HCT116 (cell line): ENCODE measurements at regions not wholly inside any gene's neighbourhood (a gene's known extent, or its start where the extent isn't known, plus 50 kb on each side); places are given as distances from the start of the nearest gene placed in this dataset.

Source experiments
- ATAC-seq: fragments of 200-7000 bp; cut with Tn5 transposase; 2 replicates; pipeline ENCODE4 v1.9.1; 2020; ENCODE audit warnings: mild to moderate bottlenecking, moderate library complexity
- BruUV-seq: library from RNA; stranded (reverse); fragments of 400-500 nt; replicated peaks from 2 replicates; lab custom pipeline; 2021; lab: Mats Ljungman, UMichigan
- CTCF ChIA-PET: fragments of 300-600 bp; sonication (Branson Sonifier 250); formaldehyde crosslinking; loops from one replicate; lab custom pipeline; 2021; ENCODE audit warnings: antibody characterized with exemption; lab: Charles Lee
- POLR2A ChIA-PET: fragments of 300-600, 350-600 bp; sonication (Branson Sonifier 250); formaldehyde crosslinking; loops from one replicate; lab custom pipeline; 2021; ENCODE audit warnings: antibody characterized with exemption; lab: Charles Lee
- RAD21 ChIA-PET, 2 experiments: fragments of 300-600 bp; sonication (Branson Sonifier 250); formaldehyde crosslinking; loops; one replicate each; lab custom pipeline; 2023; ENCODE audit warnings: low total read pairs in 2 of 2; ENCODE audit not compliant: uncharacterized antibody in 2 of 2, unreplicated experiment in 2 of 2, low non-redundant PET in 1 of 2; lab: Charles Lee
- DNase-seq: peaks from one replicate; pipeline ENCODE4 v3.0.0-alpha.2; 2010; ENCODE audit warnings: low read depth, low spot score
- H2AFZ ChIP-seq: fragments of 200-600 bp; shearing (Covaris generic), sonication (generic); 2 replicates; pipeline ENCODE4 v1.6.1; 2017; ENCODE audit warnings: low read depth, mixed run types, mixed read lengths, antibody characterized with exemption, low read length; ENCODE audit not compliant: poor library complexity, severe bottlenecking
- H3K27ac ChIP-seq: 2 replicates; pipeline ENCODE4 v1.5.1; 2012; ENCODE audit warnings: low read depth, low read length
- H3K27me3 ChIP-seq: fragments of 200-600 bp; sonication (generic); 2 replicates; pipeline ENCODE4 v1.6.1; 2016; ENCODE audit warnings: mixed run types, low read length, mixed read lengths; ENCODE audit not compliant: insufficient read depth
- H3K36me3 ChIP-seq, 2 experiments: fragments of 200-500 bp in 1 of 2; fragments of 200-600 bp in 1 of 2; sonication (Bioruptor generic) in 1 of 2; sonication (generic) in 1 of 2; 2 replicates each; pipeline versions ENCODE4 v1.5.1 to v1.6.1; 2014 to 2016; ENCODE audit warnings: low read length in 2 of 2, inconsistent platforms in 1 of 2, mixed read lengths in 1 of 2, mixed run types in 1 of 2; ENCODE audit not compliant: insufficient read depth in 2 of 2, control insufficient read depth in 1 of 2
- H3K4me1 ChIP-seq, 2 experiments: fragments of 200-600 bp in 1 of 2; sonication (generic) in 1 of 2; 2 replicates each; pipeline versions ENCODE4 v1.5.1 to v1.6.1; 2012 to 2017; ENCODE audit warnings: low read length in 2 of 2, inconsistent platforms in 1 of 2, mild to moderate bottlenecking in 1 of 2, mixed read lengths in 1 of 2, mixed run types in 1 of 2, moderate library complexity in 1 of 2; ENCODE audit not compliant: insufficient read depth in 2 of 2, control insufficient read depth in 1 of 2
- H3K4me2 ChIP-seq: fragments of 200-600 bp; sonication (generic); 2 replicates; pipeline ENCODE4 v1.6.1; 2017; ENCODE audit warnings: mixed run types, low read length, mixed read lengths
- H3K4me3 ChIP-seq, 2 experiments: fragments of 200-600 bp in 1 of 2; sonication (generic) in 1 of 2; replicated peaks in 1 of 2; 2 replicates each; pipeline ENCODE4 v1.5.1; 2011 to 2016; ENCODE audit warnings: low read length in 2 of 2, control low read depth in 1 of 2, low read depth in 1 of 2, mild to moderate bottlenecking in 1 of 2, mixed read lengths in 1 of 2, mixed run types in 1 of 2
- H3K79me2 ChIP-seq: fragments of 200-600 bp; sonication (generic); 2 replicates; pipeline ENCODE4 v1.6.1; 2017; ENCODE audit warnings: mild to moderate bottlenecking, mixed run types, low read length, moderate library complexity, mixed read lengths; ENCODE audit not compliant: insufficient read depth
- H3K9ac ChIP-seq: fragments of 200-600 bp; sonication (generic); 2 replicates; pipeline ENCODE4 v1.6.1; 2016; ENCODE audit warnings: low read length, mixed read lengths
- H3K9me2 ChIP-seq: fragments of 200-600 bp; sonication (generic), shearing (Covaris generic); 2 replicates; pipeline ENCODE4 v1.6.1; 2017; ENCODE audit warnings: mixed run types, mild to moderate bottlenecking, moderate library complexity; ENCODE audit not compliant: insufficient read depth
- H3K9me3 ChIP-seq, 2 experiments: fragments of 200-500 bp in 1 of 2; fragments of 200-600 bp in 1 of 2; sonication (Bioruptor generic) in 1 of 2; sonication (generic) in 1 of 2; 2 replicates each; pipeline ENCODE4 v1.6.1; 2014 to 2017; ENCODE audit warnings: low read length in 2 of 2, mixed read lengths in 2 of 2, inconsistent platforms in 1 of 2, low read depth in 1 of 2, mild to moderate bottlenecking in 1 of 2, mixed run types in 1 of 2, moderate library complexity in 1 of 2; ENCODE audit not compliant: control insufficient read depth in 1 of 2, insufficient read depth in 1 of 2
- H4K20me1 ChIP-seq: fragments of 200-600 bp; sonication (generic), shearing (Covaris generic); 2 replicates; pipeline ENCODE4 v1.6.1; 2017; ENCODE audit warnings: mixed run types, mild to moderate bottlenecking, moderate library complexity; ENCODE audit not compliant: insufficient read depth
- CBX3 ChIP-seq: IDR thresholded peaks from 2 replicates; pipeline ENCODE4 v1.6.1; 2012; ENCODE audit warnings: low read depth
- CEBPB ChIP-seq: IDR thresholded peaks from 2 replicates; pipeline ENCODE4 v1.6.1; 2012; ENCODE audit warnings: low read depth
- CTCF ChIP-seq, 3 experiments: fragments of 200-600 bp in 1 of 3; sonication (generic) in 1 of 3; IDR thresholded peaks in 2 of 3; conservative IDR thresholded peaks in 1 of 3; 2 replicates each; pipeline ENCODE4 v1.5.1; 2012 to 2017; ENCODE audit warnings: low read depth in 2 of 3, low read length in 2 of 3, antibody characterized with exemption in 1 of 3, borderline replicate concordance in 1 of 3, control low read depth in 1 of 3, mild to moderate bottlenecking in 1 of 3, mixed read lengths in 1 of 3, mixed run types in 1 of 3, moderate library complexity in 1 of 3; ENCODE audit not compliant: insufficient read depth in 1 of 3
- EGR1 ChIP-seq: IDR thresholded peaks from 2 replicates; pipeline ENCODE4 v1.6.1; 2012; ENCODE audit warnings: low read depth
- EZH2phosphoT487 ChIP-seq: fragments of 200-600 bp; IDR thresholded peaks from 2 replicates; pipeline ENCODE4 v1.6.1; 2018; ENCODE audit warnings: antibody characterized with exemption, borderline replicate concordance
- SRF ChIP-seq: IDR thresholded peaks from 2 replicates; pipeline ENCODE4 v1.6.1; 2012; ENCODE audit warnings: low read depth
- YY1 ChIP-seq: IDR thresholded peaks from 2 replicates; pipeline ENCODE4 v1.6.1; 2011; ENCODE audit warnings: low read length, low read depth, moderate library complexity, mild to moderate bottlenecking; ENCODE audit not compliant: insufficient replicate concordance; ENCODE audit errors: extremely low read depth
- ZFX ChIP-seq: fragments of 450-650 bp; IDR thresholded peaks from 2 replicates; pipeline ENCODE4 v1.6.1; 2017
- intact Hi-C: fragments of 100-400 bp; cut with micrococcal nuclease; formaldehyde crosslinking; loops from 2 replicates; pipeline ENCODE4 v1.10.0; 2022

- TF ChIP-seq YY1 (no peak), CTCF (IDR thresholded peaks at IDR 0.05 in 2 of 3, conservative IDR thresholded peaks at IDR 0.05 in 1 of 3; ENCODE audit: borderline replicate concordance in 1 of 3, insufficient read depth in 1 of 3, low read depth in 2 of 3, low read length in 2 of 3) (no peak), EGR1 (no peak), CEBPB (no peak), EZH2phosphoT487 (no peak), CBX3 (no peak)
- TF ChIP-seq, all 23 proteins: peak for 0
These were observed 336.6 kb upstream of the TBC1D5 start (continued) for GRCh38 chr3:18079062-18079461.

GRCh38 chr3:18077128-18077840, 334.9 kb upstream of the TBC1D5 start:
- no peaks in the 10 kb centered on the region for H3K9me3 ChIP-seq
- H3K27me3 ChIP-seq: no peaks in the 10 kb centered on the region
- H3K27ac ChIP-seq: no peak overlapping the region
- ATAC-seq: no peak
- H3K79me2 ChIP-seq: no peaks in the 10 kb centered on the region
- no TSS peak for BruUV-seq
- no peaks in the 10 kb centered on the region for H3K36me3 ChIP-seq
- no peaks in the 10 kb centered on the region for H3K9me2 ChIP-seq
- no peak overlapping the region for H2AFZ ChIP-seq
- no peak overlapping the region for H3K4me3 ChIP-seq
- ChIA-PET POLR2A (no interaction called here), RAD21 (no interaction called here), CTCF (no interaction called here)
- intact Hi-C loops: no loop called here
- H4K20me1 ChIP-seq: no peaks in the 10 kb centered on the region
- peaks cover 24 to 27% of the 10 kb centered on the region in 2 experiments for H3K4me1 ChIP-seq
- H3K9ac ChIP-seq: no peak overlapping the region
- H3K4me2 ChIP-seq: no peak overlapping the region
- no peak for DNase-seq
- TF ChIP-seq SRF (no peak), ZFX (no peak)
- TF ChIP-seq, all 23 proteins: peak for 0
